IPS-NIHi7 (cell line): ENCODE measurements at regions not wholly inside any gene's neighbourhood (a gene's known extent, or its start where the extent isn't known, plus 50 kb on each side); places are given as distances from the start of the nearest gene placed in this dataset.

Experiments used
- DNase-seq: peaks from one replicate; pipeline ENCODE4 v3.0.0; 2012; ENCODE audit warnings: mixed read lengths; ENCODE audit errors: extremely low spot score

- DNase-seq, result no peak
These were observed 1109.5 kb upstream of the EEF2KMT start for GRCh38 chr16:6207124-6207523.

- DNase-seq, result no peak
These were observed 1108.5 kb upstream of the EEF2KMT start for GRCh38 chr16:6206080-6206479.

- no peak for DNase-seq
These were observed 1107.3 kb upstream of the EEF2KMT start for GRCh38 chr16:6204945-6205344.

- no peak for DNase-seq
These were observed 1103.3 kb upstream of the EEF2KMT start for GRCh38 chr16:6200861-6201260.

- no peak for DNase-seq
These were observed 1102.7 kb upstream of the EEF2KMT start for GRCh38 chr16:6200271-6200670.

- DNase-seq, result no peak
These were observed 1098.4 kb upstream of the EEF2KMT start for GRCh38 chr16:6195966-6196365.

- DNase-seq, result no peak
These were observed 1096.1 kb upstream of the EEF2KMT start for GRCh38 chr16:6193718-6194117.

GRCh38 chr16:6192984-6193383, 1095.4 kb upstream of the EEF2KMT start:
- DNase-seq, result no peak

- DNase-seq, result no peak
These were observed 1094.9 kb upstream of the EEF2KMT start for GRCh38 chr16:6192532-6192931.

- no peak for DNase-seq
These were observed 1093.2 kb upstream of the EEF2KMT start for GRCh38 chr16:6190776-6191175.

GRCh38 chr16:6189216-6189615, 1091.6 kb upstream of the EEF2KMT start:
- DNase-seq, result no peak

- DNase-seq, result no peak
These were observed 1080.1 kb upstream of the EEF2KMT start for GRCh38 chr16:6177616-6178180.

- no peak for DNase-seq
These were observed 1072.4 kb upstream of the EEF2KMT start for GRCh38 chr16:6170022-6170421.

GRCh38 chr16:6165330-6165979, 1067.9 kb upstream of the EEF2KMT start:
- no peak for DNase-seq

- DNase-seq, result no peak
These were observed 1063.3 kb upstream of the EEF2KMT start for GRCh38 chr16:6160871-6161270.

GRCh38 chr16:6160303-6160702, 1062.7 kb upstream of the EEF2KMT start:
- no peak for DNase-seq

- no peak for DNase-seq
These were observed 1060.2 kb upstream of the EEF2KMT start for GRCh38 chr16:6157806-6158205.

- DNase-seq, result no peak
These were observed 1057.7 kb upstream of the EEF2KMT start for GRCh38 chr16:6155271-6155670.

GRCh38 chr16:6153901-6154300, 1056.3 kb upstream of the EEF2KMT start:
- DNase-seq, result no peak

GRCh38 chr16:6149031-6149430, 1051.4 kb upstream of the EEF2KMT start:
- DNase-seq, result no peak

GRCh38 chr16:6148361-6148760, 1050.8 kb upstream of the EEF2KMT start:
- DNase-seq, result no peak

GRCh38 chr16:6146874-6147425, 1049.4 kb upstream of the EEF2KMT start:
- no peak for DNase-seq

GRCh38 chr16:6146356-6146755, 1048.8 kb upstream of the EEF2KMT start:
- DNase-seq, result no peak

GRCh38 chr16:6144463-6144862, 1046.9 kb upstream of the EEF2KMT start:
- DNase-seq, result no peak
